ENCODE measurements at regions not wholly inside any gene's neighbourhood (a gene's known extent, or its start where the extent isn't known, plus 50 kb on each side); places are given as distances from the start of the nearest gene placed in this dataset.

GRCh38 chr14:84037593-84037992 is 1492.4 kb upstream of the FLRT2 start:
- TF ChIP-seq CTCF (conservative IDR thresholded peaks at IDR 0.05 in 1 of 2, IDR thresholded peaks at IDR 0.05 in 1 of 2; ENCODE audit: extremely low read depth in 1 of 2, insufficient read depth in 1 of 2, low read depth in 1 of 2, low read length in 2 of 2) (no peak), EZH2 (IDR thresholded peaks at IDR 0.05; ENCODE audit: borderline replicate concordance, low read length) (no peak)

Measured in mammary epithelial cell (primary cell).